GM19324 (cell line): ENCODE measurements at regions not wholly inside any gene's neighbourhood (a gene's known extent, or its start where the extent isn't known, plus 50 kb on each side); places are given as distances from the start of the nearest gene placed in this dataset.

ENCODE experiments used
- ATAC-seq: cut with Tn5 transposase; IDR thresholded peaks from one replicate; pipeline ENCODE4 v1.9.1; 2021; ENCODE audit warnings: mild to moderate bottlenecking, moderate library complexity; ENCODE audit not compliant: unreplicated experiment, low FRiP score

GRCh38 chr6:131382631-131383030 lies 190.4 kb upstream of the ARG1 start:
- ATAC-seq = no peak

GRCh38 chr6:131383421-131384411 lies 189.3 kb upstream of the ARG1 start:
- ATAC-seq = no peak

- no peak for ATAC-seq
Observed at GRCh38 chr6:131387562-131388447, 185.2 kb upstream of the ARG1 start.

GRCh38 chr6:131390322-131390721 lies 182.7 kb upstream of the ARG1 start:
- ATAC-seq = no peak

- ATAC-seq = no peak
Observed at GRCh38 chr6:131391116-131391515, 181.9 kb upstream of the ARG1 start.

GRCh38 chr6:131393433-131393832 lies 179.6 kb upstream of the ARG1 start:
- no peak for ATAC-seq

GRCh38 chr6:131394768-131395432 lies 178.1 kb upstream of the ARG1 start:
- ATAC-seq = no peak

- ATAC-seq = no peak
Observed at GRCh38 chr6:131398176-131398575, 174.8 kb upstream of the ARG1 start.

GRCh38 chr6:131399433-131399832 lies 173.6 kb upstream of the ARG1 start:
- ATAC-seq = no peak

GRCh38 chr6:131400054-131400778 lies 172.8 kb upstream of the ARG1 start:
- no peak for ATAC-seq

- ATAC-seq = no peak
Observed at GRCh38 chr6:131400779-131401496, 172.1 kb upstream of the ARG1 start.

GRCh38 chr6:131408811-131409210 lies 164.2 kb upstream of the ARG1 start:
- ATAC-seq = no peak

GRCh38 chr6:131410785-131411184 lies 162.2 kb upstream of the ARG1 start:
- ATAC-seq = no peak

- no peak for ATAC-seq
Observed at GRCh38 chr6:131412960-131413830, 159.8 kb upstream of the ARG1 start.

GRCh38 chr6:131413831-131414191 lies 159.2 kb upstream of the ARG1 start:
- ATAC-seq = no peak

- no peak for ATAC-seq
Observed at GRCh38 chr6:131414956-131415355, 158.1 kb upstream of the ARG1 start.

- no peak for ATAC-seq
Observed at GRCh38 chr6:131418441-131418840, 154.6 kb upstream of the ARG1 start.

GRCh38 chr6:131419702-131420101 lies 153.3 kb upstream of the ARG1 start:
- no peak for ATAC-seq

- ATAC-seq = no peak
Observed at GRCh38 chr6:131424016-131424415, 149.0 kb upstream of the ARG1 start.
